Rectal smooth muscle tissue (tissue), 1 donor: ENCODE measurements at regions not wholly inside any gene's neighbourhood (a gene's known extent, or its start where the extent isn't known, plus 50 kb on each side); places are given as distances from the start of the nearest gene placed in this dataset.

ENCODE experiments used
- H3K27ac ChIP-seq: one replicate; pipeline ENCODE4 v1.7.0; 2013; ENCODE audit warnings: low read depth, low read length, inconsistent platforms
- H3K27me3 ChIP-seq: one replicate; pipeline ENCODE4 v1.7.0; 2013; ENCODE audit warnings: low read length; ENCODE audit not compliant: control insufficient read depth, insufficient read depth
- H3K36me3 ChIP-seq: one replicate; pipeline ENCODE4 v1.7.0; 2013; ENCODE audit warnings: low read length; ENCODE audit not compliant: control insufficient read depth, insufficient read depth
- H3K4me1 ChIP-seq: one replicate; pipeline ENCODE4 v1.7.0; 2013; ENCODE audit warnings: low read length; ENCODE audit not compliant: control insufficient read depth, insufficient read depth
- H3K4me3 ChIP-seq: one replicate; pipeline ENCODE4 v1.7.0; 2013; ENCODE audit warnings: low read length
- H3K9ac ChIP-seq: one replicate; pipeline ENCODE4 v1.7.0; 2013; ENCODE audit warnings: low read length

DNA sequence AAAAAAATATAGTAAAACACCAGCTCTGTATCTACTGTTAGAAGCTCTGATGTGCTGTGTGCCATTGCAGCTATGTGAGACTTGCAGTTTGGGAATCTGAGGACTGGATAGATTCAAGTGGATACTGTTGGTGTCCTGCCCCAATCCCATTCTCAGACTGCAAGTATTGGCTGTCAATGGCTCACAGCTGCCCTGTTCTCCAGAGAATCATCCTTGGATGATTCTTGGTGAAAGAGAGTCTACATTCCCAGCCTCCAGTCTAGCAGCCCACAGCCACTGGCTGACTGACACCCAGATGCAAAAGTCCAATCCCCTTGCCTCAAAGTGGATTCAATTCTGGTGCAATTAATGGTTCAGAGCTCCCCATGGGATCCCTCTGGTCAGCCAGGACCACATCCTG is 206.1 kb upstream of the MTNR1B start:
- no peaks in the 10 kb centered on the region for H3K36me3 ChIP-seq
- H3K4me1 ChIP-seq = no peaks in the 10 kb centered on the region
- H3K9ac ChIP-seq = no peak overlapping the region
- H3K4me3 ChIP-seq = no peak overlapping the region
- H3K27me3 ChIP-seq = no peaks in the 10 kb centered on the region
- H3K27ac ChIP-seq = no peak overlapping the region

DNA sequence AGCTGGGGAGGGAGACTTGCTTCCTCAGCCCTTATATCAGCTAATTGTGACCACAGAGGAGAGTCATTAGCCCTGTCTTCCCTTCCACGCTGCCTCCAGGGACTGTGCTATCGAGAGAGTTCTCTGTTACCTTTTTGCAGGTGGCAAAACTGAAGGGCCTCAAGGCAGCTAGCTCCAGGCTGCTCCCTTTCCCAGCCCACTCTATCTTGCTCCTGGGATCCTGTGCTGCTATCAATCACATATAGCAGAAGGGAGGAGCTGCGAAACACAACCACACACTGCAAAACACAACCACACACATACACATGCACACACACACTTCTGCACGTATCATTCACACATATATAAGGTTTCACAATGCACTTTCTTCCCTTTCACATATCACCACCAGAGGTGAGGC is 205.3 kb upstream of the MTNR1B start:
- H3K4me1 ChIP-seq = no peaks in the 10 kb centered on the region
- no peak overlapping the region for H3K4me3 ChIP-seq
- no peaks in the 10 kb centered on the region for H3K36me3 ChIP-seq
- no peak overlapping the region for H3K9ac ChIP-seq
- no peaks in the 10 kb centered on the region for H3K27me3 ChIP-seq
- H3K27ac ChIP-seq = no peak overlapping the region

DNA sequence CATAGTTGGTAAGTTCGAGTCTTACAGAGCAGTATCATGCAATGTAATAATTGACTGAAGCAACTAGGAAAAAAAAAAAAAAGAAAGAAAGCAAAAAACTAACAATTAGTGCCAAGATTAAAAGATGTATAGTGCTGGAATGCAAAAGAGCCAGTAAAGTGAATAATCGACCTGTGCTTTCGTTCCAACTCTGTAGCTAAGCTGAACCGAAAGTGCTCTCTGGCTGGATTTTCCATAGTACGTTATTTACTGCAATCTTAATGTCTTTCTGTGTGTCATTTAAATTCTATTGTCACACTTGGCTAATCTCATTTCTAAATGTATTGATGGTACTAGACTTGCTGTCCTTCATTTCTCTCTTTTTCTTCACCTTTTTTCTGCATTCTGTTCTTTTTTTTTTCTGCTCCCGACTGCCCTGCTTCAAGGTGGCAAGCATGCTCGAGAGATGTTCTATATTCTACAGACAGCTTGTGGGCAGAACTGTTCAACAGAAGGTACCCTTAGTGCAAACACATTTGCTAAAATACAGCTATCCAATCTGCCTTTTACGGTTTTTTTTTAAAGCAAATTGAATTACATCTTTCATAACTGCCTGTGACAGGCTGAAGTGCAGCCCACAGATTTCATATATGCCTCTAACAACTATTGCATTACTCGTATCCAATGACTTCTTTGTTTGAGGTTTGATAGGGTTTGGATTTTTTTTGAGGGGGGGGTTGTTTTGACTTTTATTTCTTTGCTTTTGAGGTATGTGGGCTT is 204.2 kb upstream of the MTNR1B start:
- H3K36me3 ChIP-seq = no peaks in the 10 kb centered on the region
- H3K4me1 ChIP-seq = no peaks in the 10 kb centered on the region
- H3K4me3 ChIP-seq = no peak overlapping the region
- no peak overlapping the region for H3K27ac ChIP-seq
- no peak overlapping the region for H3K9ac ChIP-seq
- H3K27me3 ChIP-seq = no peaks in the 10 kb centered on the region

DNA sequence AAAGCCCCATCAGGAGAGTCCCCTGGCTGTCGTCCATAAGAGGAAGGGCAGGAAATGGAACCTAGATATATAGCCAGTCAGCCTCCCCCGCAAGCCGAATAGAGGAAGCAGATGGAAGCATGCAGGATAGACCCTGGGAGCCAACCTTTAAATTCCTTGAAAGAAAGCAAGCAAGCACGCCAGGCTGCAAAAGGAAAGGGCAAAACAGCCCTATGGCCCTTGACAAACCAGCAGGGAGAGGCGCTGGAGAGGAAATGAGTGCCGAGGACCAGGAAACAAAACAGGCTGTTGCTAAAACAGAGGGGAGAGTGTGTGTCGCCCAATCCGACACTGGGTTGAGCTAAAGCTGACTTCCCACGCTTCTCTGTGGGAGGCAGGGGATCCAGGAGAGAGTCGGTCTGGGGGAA is 203.5 kb upstream of the MTNR1B start:
- Histone ChIP-seq H3K4me3 (peak overlapping the region; percentile 19), H3K36me3 (no peaks in the 10 kb centered on the region), H3K27me3 (no peaks in the 10 kb centered on the region), H3K4me1 (no peaks in the 10 kb centered on the region), H3K9ac (no peak overlapping the region), H3K27ac (no peak overlapping the region)

DNA sequence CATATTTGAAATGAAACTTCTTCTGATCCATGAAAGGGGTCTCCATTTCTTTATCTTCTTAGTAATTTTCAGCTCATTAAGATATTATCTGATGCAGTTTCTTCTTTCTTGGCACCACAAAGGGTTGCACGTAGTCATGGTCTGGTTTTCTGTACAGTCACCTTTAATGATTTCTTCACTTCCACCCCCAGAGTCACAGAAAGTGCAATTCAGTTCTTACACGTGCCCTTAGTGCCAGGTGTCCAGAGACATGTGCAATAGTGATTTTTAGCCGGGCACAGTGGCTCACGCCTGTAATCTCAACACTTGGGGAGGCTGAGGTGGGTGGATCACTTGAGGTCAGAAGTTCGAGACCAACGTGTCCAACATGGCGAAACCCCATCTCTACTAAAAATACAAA is 202.8 kb upstream of the MTNR1B start:
- no peak overlapping the region for H3K9ac ChIP-seq
- H3K27me3 ChIP-seq = no peaks in the 10 kb centered on the region
- no peak overlapping the region for H3K27ac ChIP-seq
- H3K36me3 ChIP-seq = no peaks in the 10 kb centered on the region
- no peak overlapping the region for H3K4me3 ChIP-seq
- no peaks in the 10 kb centered on the region for H3K4me1 ChIP-seq

DNA sequence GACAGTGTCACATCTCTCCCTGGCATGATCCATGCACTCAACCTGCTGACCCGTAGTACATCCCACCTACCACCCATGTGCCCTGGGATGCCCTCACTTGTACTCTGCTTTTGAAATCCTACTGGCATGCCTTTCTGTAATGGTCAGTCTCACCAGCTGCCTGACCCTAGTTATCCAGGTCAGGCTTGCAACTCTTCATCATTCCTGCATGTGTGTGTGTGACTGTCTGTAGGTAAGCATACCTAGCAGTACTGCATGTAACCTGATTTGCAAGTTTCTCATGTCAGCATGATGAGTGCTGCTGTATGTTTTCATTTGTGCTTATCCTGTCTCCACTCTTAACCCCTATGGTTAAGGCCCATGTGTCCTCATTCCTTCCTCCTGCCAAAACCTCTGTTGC is 202.0 kb upstream of the MTNR1B start:
- H3K27ac ChIP-seq = no peak overlapping the region
- H3K27me3 ChIP-seq = no peaks in the 10 kb centered on the region
- no peak overlapping the region for H3K9ac ChIP-seq
- no peak overlapping the region for H3K4me3 ChIP-seq
- H3K4me1 ChIP-seq = no peaks in the 10 kb centered on the region
- H3K36me3 ChIP-seq = no peaks in the 10 kb centered on the region

DNA sequence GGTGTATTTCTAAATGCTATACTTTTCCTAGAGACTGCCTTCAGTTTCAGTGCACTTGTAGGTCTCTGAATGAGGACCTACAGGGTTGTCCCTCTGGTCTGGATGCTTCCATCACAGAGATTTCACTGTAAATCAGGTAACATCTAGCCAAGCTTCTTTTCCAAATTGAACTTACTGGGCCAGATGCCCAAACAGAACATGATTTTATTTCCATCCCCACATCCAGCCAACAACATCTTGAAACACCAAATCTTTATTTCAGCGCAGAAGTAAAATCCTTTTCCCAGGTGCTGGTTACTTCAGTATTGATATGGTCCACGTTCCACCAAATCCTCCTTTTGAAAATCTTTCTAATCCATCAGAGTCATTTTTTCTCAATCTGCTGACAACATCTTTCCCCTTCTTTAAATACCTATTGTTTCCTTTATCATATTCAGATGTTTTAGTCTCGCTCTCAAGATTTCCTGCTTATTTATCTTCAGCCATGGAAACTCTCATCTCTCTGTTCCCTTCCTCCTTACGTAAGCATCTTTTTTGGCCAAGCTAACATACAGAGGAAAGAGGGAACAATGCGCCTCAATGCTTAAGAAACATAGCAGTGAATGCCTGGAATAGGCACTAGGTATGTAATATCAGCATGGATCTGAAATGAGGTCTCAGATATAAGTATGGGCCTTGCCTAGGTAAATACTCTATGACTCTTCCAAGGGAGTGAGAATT is 201.2 kb upstream of the MTNR1B start:
- Histone ChIP-seq H3K36me3 (no peaks in the 10 kb centered on the region), H3K27ac (no peak overlapping the region), H3K9ac (no peak overlapping the region), H3K4me3 (no peak overlapping the region), H3K4me1 (no peaks in the 10 kb centered on the region), H3K27me3 (no peaks in the 10 kb centered on the region)

DNA sequence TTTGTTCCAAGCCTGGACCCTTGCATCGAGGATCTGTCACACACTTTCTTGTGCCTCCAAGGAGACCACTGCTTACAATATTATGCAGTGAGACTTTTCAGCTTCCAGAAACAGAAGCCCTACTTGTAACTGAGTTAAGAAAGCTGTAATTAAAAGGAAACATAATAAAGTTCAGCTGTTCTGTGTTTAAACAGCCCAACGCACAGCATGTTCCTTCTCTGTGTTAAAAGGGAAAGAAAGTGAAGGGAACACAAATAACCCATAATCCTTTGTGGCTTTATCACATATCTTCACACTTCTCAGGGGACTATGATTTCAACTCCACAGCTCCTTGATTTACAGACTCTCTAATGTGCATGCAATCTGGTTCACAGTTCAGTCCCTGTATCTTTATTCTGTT is 200.3 kb upstream of the MTNR1B start:
- no peaks in the 10 kb centered on the region for H3K4me1 ChIP-seq
- H3K27ac ChIP-seq = no peak overlapping the region
- H3K4me3 ChIP-seq = no peak overlapping the region
- no peaks in the 10 kb centered on the region for H3K36me3 ChIP-seq
- H3K27me3 ChIP-seq = no peaks in the 10 kb centered on the region
- no peak overlapping the region for H3K9ac ChIP-seq

DNA sequence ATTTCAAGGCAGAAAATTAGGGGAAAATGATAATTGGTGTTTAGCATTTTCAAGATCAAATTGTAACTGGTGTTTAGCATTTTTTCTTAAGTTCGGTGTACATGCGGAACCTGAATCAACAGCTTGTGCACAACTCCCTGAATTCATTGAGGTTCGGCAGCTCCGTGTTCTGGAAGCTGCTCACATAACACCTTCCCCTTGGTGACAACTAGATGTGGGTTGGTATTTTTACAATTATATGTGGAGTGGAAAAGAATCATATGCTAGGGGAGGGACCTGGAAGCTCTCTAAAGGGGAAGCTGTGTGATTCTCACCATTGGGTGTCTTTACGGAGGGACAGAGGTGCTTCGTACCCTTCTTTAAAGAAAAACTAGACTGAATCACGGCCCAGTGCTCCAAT is 199.0 kb upstream of the MTNR1B start:
- Histone ChIP-seq H3K36me3 (no peaks in the 10 kb centered on the region), H3K4me1 (no peaks in the 10 kb centered on the region), H3K4me3 (no peak overlapping the region), H3K27me3 (no peaks in the 10 kb centered on the region), H3K9ac (no peak overlapping the region), H3K27ac (no peak overlapping the region)

DNA sequence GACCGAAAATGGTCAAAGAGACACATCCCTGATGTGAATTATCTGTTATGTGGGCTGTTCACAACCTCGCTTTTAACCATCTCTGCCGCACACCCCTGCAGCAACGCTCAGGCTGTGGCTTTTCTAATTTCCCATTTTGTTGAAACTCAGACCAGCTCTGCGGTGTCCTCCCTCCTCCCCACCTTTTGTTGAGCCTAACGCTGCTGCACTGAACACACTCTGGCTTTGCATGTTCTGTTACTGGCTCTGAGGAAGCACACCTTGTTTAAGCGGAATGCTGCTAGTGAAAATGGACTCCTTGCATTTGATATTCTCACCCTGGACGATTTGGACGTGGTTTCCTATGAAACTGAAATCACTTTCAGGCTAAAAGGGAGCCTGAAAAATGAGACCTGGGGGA is 198.5 kb upstream of the MTNR1B start:
- Histone ChIP-seq H3K9ac (no peak overlapping the region), H3K27ac (no peak overlapping the region), H3K4me1 (no peaks in the 10 kb centered on the region), H3K4me3 (no peak overlapping the region), H3K36me3 (no peaks in the 10 kb centered on the region), H3K27me3 (no peaks in the 10 kb centered on the region)

DNA sequence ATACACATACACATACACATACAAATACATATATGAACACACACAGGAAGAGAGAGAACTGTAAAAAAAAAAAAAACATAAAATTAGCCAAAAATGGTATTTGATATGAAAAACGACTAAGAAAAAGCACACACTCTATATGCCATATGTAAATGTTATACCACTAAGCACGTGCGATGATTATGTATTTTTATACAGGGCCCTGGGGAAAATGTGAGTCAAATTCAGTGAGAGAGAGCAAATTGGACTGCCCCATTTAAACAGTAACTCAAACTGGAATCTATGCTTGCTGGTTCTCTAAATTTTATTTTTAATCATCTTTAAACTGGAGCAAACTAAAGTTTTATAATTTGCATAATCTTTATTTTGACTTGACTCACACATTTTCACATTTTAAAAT is 197.8 kb upstream of the MTNR1B start:
- no peak overlapping the region for H3K9ac ChIP-seq
- H3K4me3 ChIP-seq = no peak overlapping the region
- H3K4me1 ChIP-seq = no peaks in the 10 kb centered on the region
- H3K27me3 ChIP-seq = no peaks in the 10 kb centered on the region
- H3K27ac ChIP-seq = no peak overlapping the region
- H3K36me3 ChIP-seq = no peaks in the 10 kb centered on the region

DNA sequence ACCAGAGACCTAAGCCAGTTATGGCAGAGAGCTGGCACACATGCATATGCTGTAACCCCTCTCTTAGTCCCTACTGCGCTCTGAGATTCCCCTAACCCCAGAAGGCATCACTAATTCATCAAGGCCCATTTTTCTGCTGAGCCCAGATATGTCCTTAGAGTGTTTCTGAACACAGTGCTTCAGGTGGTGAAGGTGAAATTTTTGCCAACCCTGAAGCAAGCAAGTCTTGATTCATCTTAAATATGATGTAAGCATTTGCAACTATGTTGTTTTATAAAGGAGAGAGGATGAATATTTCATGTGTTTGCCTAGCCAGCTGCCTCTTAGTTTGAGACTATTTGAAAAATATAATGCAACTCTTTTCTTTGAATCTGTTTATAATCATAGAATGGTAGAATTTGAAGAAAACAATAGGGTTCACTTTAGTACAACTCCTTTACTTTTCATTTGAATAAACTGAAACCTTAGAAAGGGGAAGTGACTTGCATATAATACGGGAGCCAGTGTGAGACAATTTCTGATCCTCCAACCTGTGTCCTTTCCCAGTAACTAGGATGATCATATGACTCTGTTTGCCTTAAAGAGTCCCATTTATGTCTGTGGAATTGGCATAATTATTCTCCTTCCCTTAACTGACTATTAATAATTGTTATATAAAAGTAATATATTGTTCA is 194.3 kb upstream of the MTNR1B start:
- Histone ChIP-seq H3K27ac (no peak overlapping the region), H3K36me3 (no peaks in the 10 kb centered on the region), H3K4me3 (no peak overlapping the region), H3K4me1 (no peaks in the 10 kb centered on the region), H3K27me3 (no peaks in the 10 kb centered on the region), H3K9ac (no peak overlapping the region)
